ENCODE measurements at regions not wholly inside any gene's neighbourhood (a gene's known extent, or its start where the extent isn't known, plus 50 kb on each side); places are given as distances from the start of the nearest gene placed in this dataset.

GRCh38 chr5:39767916-39768315, 343.1 kb upstream of the DAB2 start:
- TF ChIP-seq POLR2AphosphoS5 (IDR thresholded peaks at IDR 0.05), result no peak
- TF ChIP-seq CTCF (IDR thresholded peaks at IDR 0.05), result no peak

Measured in transverse colon (tissue), 4 donors.